K562 (cell line): ENCODE measurements at regions not wholly inside any gene's neighbourhood (a gene's known extent, or its start where the extent isn't known, plus 50 kb on each side); places are given as distances from the start of the nearest gene placed in this dataset.

Experiments
- ATAC-seq: fragments of 200-7000 bp; cut with Tn5 transposase; 3 replicates; pipeline ENCODE4 v1.9.1; 2020; ENCODE audit warnings: moderate library complexity
- BruUV-seq: library from RNA; stranded (reverse); fragments of 400-500 nt; replicated peaks from 2 replicates; lab custom pipeline; 2021; lab: Mats Ljungman, UMichigan
- CTCF ChIA-PET: fragments of 300-600 bp; formaldehyde crosslinking; extraction: SDS; loops from one replicate; lab custom pipeline; 2021; ENCODE audit warnings: low intra/inter-chr PET ratio; lab: Yijun Ruan, JAX
- POLR2A ChIA-PET: fragments of 300-600, 350-650 bp; sonication (Branson Sonifier 250); formaldehyde crosslinking; extraction: SDS; loops from one replicate; lab custom pipeline; 2021; ENCODE audit warnings: antibody characterized with exemption, inconsistent platforms; lab: Yijun Ruan, JAX
- DNase-seq, 4 experiments: peaks; one replicate each; pipeline versions ENCODE4 v3.0.0 to v3.0.0-alpha.2; 2011 to 2018; ENCODE audit warnings: low spot score in 3 of 4, mixed read lengths in 3 of 4; ENCODE audit errors: extremely low read depth in 1 of 4
- FAIRE-seq: peaks from 2 replicates; lab custom pipeline; 2011; peaks lifted over from hg19 to GRCh38; lab: Jason Lieb, UNC
- H2AFZ ChIP-seq: 2 replicates; pipeline ENCODE4 v1.6.0; 2011; ENCODE audit warnings: low read depth, low read length, control low read depth, inconsistent platforms
- H3K27ac ChIP-seq: fragments of 200-600 bp; 3 replicates; pipeline ENCODE4 v1.8.0; 2011; ENCODE audit warnings: low read depth, mild to moderate bottlenecking, control low read depth, inconsistent platforms, low read length, moderate library complexity, mixed read lengths; ENCODE audit errors: extremely low read depth
- H3K27me3 ChIP-seq, 2 experiments: fragments of 300-600 bp in 1 of 2; 2 replicates in 1 of 2; 3 replicates in 1 of 2; pipeline versions ENCODE4 v1.6.0 to v1.8.0; 2011; ENCODE audit warnings: inconsistent platforms in 2 of 2, low read length in 2 of 2, mild to moderate bottlenecking in 1 of 2, mixed read lengths in 1 of 2, moderate library complexity in 1 of 2; ENCODE audit not compliant: control insufficient read depth in 2 of 2, insufficient read depth in 2 of 2
- H3K36me3 ChIP-seq: fragments of 300-600 bp; 3 replicates; pipeline ENCODE4 v1.8.0; 2011; ENCODE audit warnings: mild to moderate bottlenecking, low read length, inconsistent platforms; ENCODE audit not compliant: control insufficient read depth, insufficient read depth
- H3K4me1 ChIP-seq, 2 experiments: fragments of 200-600 bp in 1 of 2; replicated peaks in 1 of 2; 2 replicates in 1 of 2; 3 replicates in 1 of 2; pipeline versions ENCODE4 v1.5.1 to v1.8.0; 2011; ENCODE audit warnings: inconsistent platforms in 2 of 2, low read length in 2 of 2, mild to moderate bottlenecking in 1 of 2, mixed read lengths in 1 of 2, moderate library complexity in 1 of 2; ENCODE audit not compliant: control insufficient read depth in 2 of 2, insufficient read depth in 2 of 2
- H3K4me2 ChIP-seq: 2 replicates; pipeline ENCODE4 v1.6.1; 2011; ENCODE audit warnings: low read length, control low read depth, inconsistent platforms, mixed read lengths; ENCODE audit not compliant: insufficient read depth
- H3K4me3 ChIP-seq: fragments of 200-600 bp; sonication (generic), shearing (Covaris generic); 2 replicates; pipeline ENCODE4 v1.5.1; 2016; ENCODE audit warnings: control low read depth, inconsistent platforms
- H3K79me2 ChIP-seq: fragments of 200-600 bp; 3 replicates; pipeline ENCODE4 v1.8.0; 2011; ENCODE audit warnings: low read length, inconsistent platforms; ENCODE audit not compliant: control insufficient read depth, insufficient read depth
- H3K9ac ChIP-seq, 2 experiments: 2 replicates each; pipeline versions ENCODE4 v1.6.0 to v1.6.1; 2011; ENCODE audit warnings: low read depth in 2 of 2, low read length in 2 of 2, control low read depth in 1 of 2, inconsistent platforms in 1 of 2, mild to moderate bottlenecking in 1 of 2, mixed read lengths in 1 of 2; ENCODE audit not compliant: insufficient read depth in 1 of 2
- H3K9me1 ChIP-seq: one replicate; pipeline ENCODE4 v1.6.0; 2011; ENCODE audit warnings: inconsistent platforms, mild to moderate bottlenecking, low read length, moderate library complexity; ENCODE audit not compliant: control insufficient read depth, insufficient read depth
- H3K9me3 ChIP-seq: replicated peaks from 2 replicates; pipeline ENCODE4 v1.5.1; 2011; ENCODE audit warnings: low read depth, low read length, inconsistent platforms; ENCODE audit not compliant: control insufficient read depth, insufficient read depth
- H4K20me1 ChIP-seq: replicated peaks from 2 replicates; pipeline ENCODE4 v1.6.1; 2011; ENCODE audit warnings: low read length, inconsistent platforms, mixed read lengths; ENCODE audit not compliant: control insufficient read depth, insufficient read depth
- BHLHE40 ChIP-seq: IDR thresholded peaks from 2 replicates; pipeline ENCODE4 v1.6.1; 2011; ENCODE audit warnings: low read length, improper control_type of control experiment
- GATAD2A ChIP-seq: fragments of 450-650 bp; IDR thresholded peaks from 2 replicates; pipeline ENCODE4 v1.6.1; 2017
- IFI16 ChIP-seq: fragments of 250-450 bp; sonication (Bioruptor Pico); IDR thresholded peaks from 2 replicates; pipeline ENCODE4 v2.1.2; 2022; ENCODE audit warnings: mild to moderate bottlenecking, inconsistent platforms
- MEF2D ChIP-seq: conservative IDR thresholded peaks from 2 replicates; pipeline ENCODE4 v1.6.1; 2016; ENCODE audit warnings: low read depth, missing genetic modification characterization, missing compliant biosample characterization
- NFE2L1 ChIP-seq: fragments of 450-650 bp; IDR thresholded peaks from 2 replicates; pipeline ENCODE4 v1.6.1; 2016; ENCODE audit warnings: missing genetic modification characterization, low read depth, mild to moderate bottlenecking, missing compliant biosample characterization, moderate library complexity, borderline replicate concordance
- NUFIP1 ChIP-seq: fragments of 450-650 bp; IDR thresholded peaks from 2 replicates; pipeline ENCODE4 v1.6.1; 2018; ENCODE audit not compliant: partially characterized antibody
- RAD21 ChIP-seq, 2 experiments: fragments of 250-450 bp in 1 of 2; fragments of 450-650 bp in 1 of 2; sonication (Bioruptor Pico) in 1 of 2; formaldehyde crosslinking in 1 of 2; IDR thresholded peaks in 1 of 2; conservative IDR thresholded peaks in 1 of 2; 2 replicates each; pipeline versions ENCODE4 v1.4.0 to v1.8.0; 2020 to 2022; ENCODE audit warnings: mild to moderate bottlenecking in 2 of 2, moderate library complexity in 1 of 2
- RBM34 ChIP-seq: fragments of 200-400 bp; formaldehyde crosslinking; IDR thresholded peaks from 2 replicates; pipeline ENCODE4 v1.6.1; 2018; ENCODE audit warnings: low read length, borderline replicate concordance; ENCODE audit not compliant: insufficient read depth
- RCOR1 ChIP-seq, 2 experiments: IDR thresholded peaks; 2 replicates each; pipeline ENCODE4 v1.6.1; 2012; ENCODE audit warnings: low read depth in 2 of 2, low read length in 2 of 2, borderline replicate concordance in 1 of 2, improper control_type of control experiment in 1 of 2
- ZNF184 ChIP-seq: sonication (generic); formaldehyde crosslinking; IDR thresholded peaks from 2 replicates; pipeline ENCODE4 v1.5.0; 2020; ENCODE audit warnings: missing genetic modification reagents
- WGBS: fragments of 100-300 bp; shearing (Covaris generic); methylation state at CpG from one replicate; pipeline ENCODE4 v1.1.6; 2016; ENCODE audit warnings: low coverage, mixed read lengths; ENCODE audit not compliant: insufficient coverage; ENCODE audit errors: missing lambda C conversion rate; 5-methylcytosine and 5-hydroxymethylcytosine counted together
- in situ Hi-C: fragments of 300-500 bp; cut with MboI; formaldehyde crosslinking; loops from 4 replicates; pipeline ENCODE4 v1.15.0; 2018; ENCODE audit warnings: inconsistent platforms, mixed read lengths
- intact Hi-C: fragments of 100-400 bp; cut with micrococcal nuclease; formaldehyde crosslinking; loops from 2 replicates; pipeline ENCODE4 v1.14.2; 2022
- TF ChIP-seq, protein P1 (sequence below): conservative IDR thresholded peaks from 2 replicates; pipeline ENCODE4 v1.6.1; 2011; ENCODE audit warnings: low read depth, mild to moderate bottlenecking, low read length; ENCODE audit not compliant: control insufficient read depth
- TF ChIP-seq, protein P2 (sequence below), 3 experiments: IDR thresholded peaks in 2 of 3; conservative IDR thresholded peaks in 1 of 3; 2 replicates each; pipeline ENCODE4 v1.5.1; 2011 to 2012; ENCODE audit warnings: low read length in 3 of 3, mild to moderate bottlenecking in 3 of 3, control low read depth in 2 of 3, improper control_type of control experiment in 1 of 3, inconsistent platforms in 1 of 3, low read depth in 1 of 3, mixed read lengths in 1 of 3, moderate library complexity in 1 of 3; ENCODE audit not compliant: insufficient read depth in 2 of 3
- TF ChIP-seq, protein P3 (sequence below): fragments of 450-650 bp; IDR thresholded peaks from 2 replicates; pipeline ENCODE4 v1.6.1; 2014; ENCODE audit warnings: low read depth, mild to moderate bottlenecking, moderate library complexity, borderline replicate concordance
- TF ChIP-seq, protein P4 (sequence below): fragments of 250-450 bp; sonication (Bioruptor Pico); IDR thresholded peaks from 2 replicates; pipeline ENCODE4 v1.4.0; 2020

DNA sequence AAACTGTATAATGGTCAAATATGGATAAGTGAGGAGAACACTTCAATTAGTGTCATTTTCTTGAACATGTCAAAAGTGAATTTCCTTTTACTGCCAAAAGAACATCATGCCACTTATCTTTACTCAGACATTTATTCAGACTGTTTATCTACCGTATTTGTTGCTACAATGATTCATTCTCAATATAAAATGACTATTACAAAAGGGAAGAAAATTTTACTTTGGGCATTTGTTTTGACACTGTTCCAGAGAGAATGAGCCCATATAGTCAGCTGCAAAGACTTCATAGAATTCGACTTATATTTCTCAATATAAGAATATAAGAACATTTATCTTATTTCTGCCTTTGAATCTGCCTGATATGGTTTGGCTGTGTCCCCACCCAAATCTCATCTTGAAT lies 1699.1 kb downstream of the BRINP3 start (continued):
- TF ChIP-seq, protein P1, sequence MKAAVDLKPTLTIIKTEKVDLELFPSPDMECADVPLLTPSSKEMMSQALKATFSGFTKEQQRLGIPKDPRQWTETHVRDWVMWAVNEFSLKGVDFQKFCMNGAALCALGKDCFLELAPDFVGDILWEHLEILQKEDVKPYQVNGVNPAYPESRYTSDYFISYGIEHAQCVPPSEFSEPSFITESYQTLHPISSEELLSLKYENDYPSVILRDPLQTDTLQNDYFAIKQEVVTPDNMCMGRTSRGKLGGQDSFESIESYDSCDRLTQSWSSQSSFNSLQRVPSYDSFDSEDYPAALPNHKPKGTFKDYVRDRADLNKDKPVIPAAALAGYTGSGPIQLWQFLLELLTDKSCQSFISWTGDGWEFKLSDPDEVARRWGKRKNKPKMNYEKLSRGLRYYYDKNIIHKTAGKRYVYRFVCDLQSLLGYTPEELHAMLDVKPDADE: no peak
- TF ChIP-seq RCOR1 (IDR thresholded peaks at IDR 0.05; ENCODE audit: borderline replicate concordance in 1 of 2, low read depth in 2 of 2, low read length in 2 of 2) (no peak), IFI16 (CRISPR knock-in tag) (no peak), GATAD2A (no peak), MEF2D (tag) (no peak), RBM34 (no peak)

DNA sequence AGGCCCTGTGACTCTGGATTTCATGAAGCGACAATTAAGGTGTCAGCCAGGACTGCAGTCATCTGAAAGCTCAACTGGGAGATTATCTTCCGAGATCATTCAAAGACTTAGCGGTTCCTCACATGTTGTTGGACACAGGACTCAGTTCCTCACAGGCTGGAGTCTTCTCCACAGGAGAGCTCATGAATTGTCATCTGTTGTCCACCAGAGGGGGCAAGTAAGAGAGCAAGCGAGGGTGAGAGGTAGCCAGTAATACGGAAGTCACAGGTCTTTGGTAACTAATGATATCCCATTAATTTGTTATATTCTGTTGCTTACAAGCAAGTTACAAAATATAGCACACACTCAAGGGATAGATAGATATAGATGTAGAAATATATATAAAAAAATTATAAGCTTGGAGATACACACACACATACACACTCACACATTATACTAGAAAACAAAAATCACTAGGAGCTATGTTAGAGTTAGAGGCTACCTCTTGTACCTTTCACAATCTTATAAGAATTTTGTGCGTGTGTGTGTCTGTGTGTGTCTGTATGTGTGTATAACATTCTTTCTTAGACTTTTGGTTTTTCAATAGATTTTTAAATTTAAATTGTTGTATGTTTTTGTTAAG lies 1695.3 kb downstream of the BRINP3 start:
- intact Hi-C loops: no loop called here
- no TSS peak for BruUV-seq
- ATAC-seq: peak; percentile 67
- in situ Hi-C loops: no loop called here
- Histone ChIP-seq H3K36me3 (no peaks in the 10 kb centered on the region), H3K4me1 (no peaks in the 10 kb centered on the region), H3K9ac (no peak overlapping the region)
- TF ChIP-seq ZNF184 (CRISPR knock-in tag) (no peak), RAD21 (CRISPR knock-in tag; conservative IDR thresholded peaks at IDR 0.05 in 1 of 2, IDR thresholded peaks at IDR 0.05 in 1 of 2) (peak in 1 of 2 experiments; percentile 36; a peak in 2 of 4 replicates), NFE2L1 (tag) (no peak), BHLHE40 (no peak), NUFIP1 (no peak)
- TF ChIP-seq, protein P2, sequence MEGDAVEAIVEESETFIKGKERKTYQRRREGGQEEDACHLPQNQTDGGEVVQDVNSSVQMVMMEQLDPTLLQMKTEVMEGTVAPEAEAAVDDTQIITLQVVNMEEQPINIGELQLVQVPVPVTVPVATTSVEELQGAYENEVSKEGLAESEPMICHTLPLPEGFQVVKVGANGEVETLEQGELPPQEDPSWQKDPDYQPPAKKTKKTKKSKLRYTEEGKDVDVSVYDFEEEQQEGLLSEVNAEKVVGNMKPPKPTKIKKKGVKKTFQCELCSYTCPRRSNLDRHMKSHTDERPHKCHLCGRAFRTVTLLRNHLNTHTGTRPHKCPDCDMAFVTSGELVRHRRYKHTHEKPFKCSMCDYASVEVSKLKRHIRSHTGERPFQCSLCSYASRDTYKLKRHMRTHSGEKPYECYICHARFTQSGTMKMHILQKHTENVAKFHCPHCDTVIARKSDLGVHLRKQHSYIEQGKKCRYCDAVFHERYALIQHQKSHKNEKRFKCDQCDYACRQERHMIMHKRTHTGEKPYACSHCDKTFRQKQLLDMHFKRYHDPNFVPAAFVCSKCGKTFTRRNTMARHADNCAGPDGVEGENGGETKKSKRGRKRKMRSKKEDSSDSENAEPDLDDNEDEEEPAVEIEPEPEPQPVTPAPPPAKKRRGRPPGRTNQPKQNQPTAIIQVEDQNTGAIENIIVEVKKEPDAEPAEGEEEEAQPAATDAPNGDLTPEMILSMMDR (IDR thresholded peaks at IDR 0.05 in 2 of 3, conservative IDR thresholded peaks at IDR 0.05 in 1 of 3; ENCODE audit: insufficient read depth in 2 of 3, low read depth in 1 of 3, low read length in 3 of 3): peak; percentile 17 to 41 (median 18); a peak in 2 of 6 replicates
- TF ChIP-seq, protein P3, sequence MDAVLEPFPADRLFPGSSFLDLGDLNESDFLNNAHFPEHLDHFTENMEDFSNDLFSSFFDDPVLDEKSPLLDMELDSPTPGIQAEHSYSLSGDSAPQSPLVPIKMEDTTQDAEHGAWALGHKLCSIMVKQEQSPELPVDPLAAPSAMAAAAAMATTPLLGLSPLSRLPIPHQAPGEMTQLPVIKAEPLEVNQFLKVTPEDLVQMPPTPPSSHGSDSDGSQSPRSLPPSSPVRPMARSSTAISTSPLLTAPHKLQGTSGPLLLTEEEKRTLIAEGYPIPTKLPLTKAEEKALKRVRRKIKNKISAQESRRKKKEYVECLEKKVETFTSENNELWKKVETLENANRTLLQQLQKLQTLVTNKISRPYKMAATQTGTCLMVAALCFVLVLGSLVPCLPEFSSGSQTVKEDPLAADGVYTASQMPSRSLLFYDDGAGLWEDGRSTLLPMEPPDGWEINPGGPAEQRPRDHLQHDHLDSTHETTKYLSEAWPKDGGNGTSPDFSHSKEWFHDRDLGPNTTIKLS: no peak
- TF ChIP-seq, protein P4, sequence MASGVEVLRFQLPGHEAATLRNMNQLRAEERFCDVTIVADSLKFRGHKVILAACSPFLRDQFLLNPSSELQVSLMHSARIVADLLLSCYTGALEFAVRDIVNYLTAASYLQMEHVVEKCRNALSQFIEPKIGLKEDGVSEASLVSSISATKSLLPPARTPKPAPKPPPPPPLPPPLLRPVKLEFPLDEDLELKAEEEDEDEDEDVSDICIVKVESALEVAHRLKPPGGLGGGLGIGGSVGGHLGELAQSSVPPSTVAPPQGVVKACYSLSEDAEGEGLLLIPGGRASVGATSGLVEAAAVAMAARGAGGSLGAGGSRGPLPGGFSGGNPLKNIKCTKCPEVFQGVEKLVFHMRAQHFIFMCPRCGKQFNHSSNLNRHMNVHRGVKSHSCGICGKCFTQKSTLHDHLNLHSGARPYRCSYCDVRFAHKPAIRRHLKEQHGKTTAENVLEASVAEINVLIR (CRISPR knock-in tag): no peak
- TF ChIP-seq, all 486 proteins: peak for 2
- H2AFZ ChIP-seq: no peak overlapping the region
- no peak overlapping the region for H3K27ac ChIP-seq
- no peaks in the 10 kb centered on the region for H3K27me3 ChIP-seq
- no peaks in the 10 kb centered on the region for H3K9me1 ChIP-seq
- FAIRE-seq (no peak), DNase-seq (peak; percentile 14 to 45 (median 18))
- ChIA-PET CTCF (no interaction called here), POLR2A (no interaction called here)
- no peaks in the 10 kb centered on the region for H4K20me1 ChIP-seq
- H3K79me2 ChIP-seq: no peaks in the 10 kb centered on the region
- H3K9me3 ChIP-seq: 0 out of 2 replicates have a peak, but pooled peaks cover 2% of the 10 kb centered on the region
- H3K4me2 ChIP-seq: no peak overlapping the region
- WGBS: 3% methylated on average over 6 of the region's 6 CpGs
- no peak overlapping the region for H3K4me3 ChIP-seq
